SW 1271 (cell line): ENCODE measurements at regions not wholly inside any gene's neighbourhood (a gene's known extent, or its start where the extent isn't known, plus 50 kb on each side); places are given as distances from the start of the nearest gene placed in this dataset.
"Not testable (repeated sequence)": the region's sequence is repeated elsewhere in the genome, so short reads cannot be mapped to it uniquely, and the experiment has no call there.

Experiments
- DNase-seq, 2 experiments: peaks; one replicate each; lab custom pipeline; 2025; lab: John Stamatoyannopoulos, UW

DNA sequence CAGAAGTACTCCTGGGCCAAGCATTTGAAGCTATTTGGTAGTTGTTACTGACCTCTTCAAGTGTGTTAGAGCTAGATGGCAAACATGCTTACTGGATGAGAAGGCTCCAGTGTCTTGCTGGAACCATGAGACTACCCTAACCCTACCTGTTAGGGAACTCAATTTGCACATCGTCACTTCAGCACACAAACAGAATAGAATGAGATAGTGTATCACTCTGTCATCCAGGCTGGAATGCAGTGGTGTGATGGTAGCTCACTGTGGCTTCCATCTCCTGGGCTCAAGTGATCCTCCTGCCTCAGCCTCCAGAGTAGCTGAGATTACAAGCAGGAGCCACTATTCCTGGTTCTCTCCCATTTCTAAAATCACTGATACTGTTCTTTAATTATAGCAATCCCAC, 417.0 kb upstream of the ATXN7L3B start:
- DNase-seq = no peak

DNA sequence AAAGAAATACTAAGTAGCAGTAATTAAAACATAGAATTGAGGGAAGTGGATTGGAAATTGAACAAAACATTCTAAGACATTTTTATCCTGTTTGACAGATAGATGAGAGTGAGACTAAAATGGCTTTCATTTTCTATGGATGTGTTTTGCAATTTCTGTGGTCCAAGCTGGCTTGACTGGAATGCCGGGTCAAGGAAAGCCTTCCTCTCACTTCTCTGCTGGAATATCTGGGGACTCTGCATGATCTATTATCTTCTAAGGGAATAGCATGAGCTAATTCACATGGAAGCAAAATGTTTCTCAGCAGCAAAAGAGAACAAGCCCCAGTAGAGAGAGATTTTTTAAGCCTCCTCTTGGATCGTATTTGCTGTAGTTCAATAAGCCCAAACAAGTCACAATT, 407.9 kb upstream of the ATXN7L3B start:
- no peak for DNase-seq

- no peak for DNase-seq
Observed at GRCh38 chr12:74144396-74144795, 393.2 kb upstream of the ATXN7L3B start.

GRCh38 chr12:74145328-74145727, 392.3 kb upstream of the ATXN7L3B start:
- DNase-seq = no peak

DNA sequence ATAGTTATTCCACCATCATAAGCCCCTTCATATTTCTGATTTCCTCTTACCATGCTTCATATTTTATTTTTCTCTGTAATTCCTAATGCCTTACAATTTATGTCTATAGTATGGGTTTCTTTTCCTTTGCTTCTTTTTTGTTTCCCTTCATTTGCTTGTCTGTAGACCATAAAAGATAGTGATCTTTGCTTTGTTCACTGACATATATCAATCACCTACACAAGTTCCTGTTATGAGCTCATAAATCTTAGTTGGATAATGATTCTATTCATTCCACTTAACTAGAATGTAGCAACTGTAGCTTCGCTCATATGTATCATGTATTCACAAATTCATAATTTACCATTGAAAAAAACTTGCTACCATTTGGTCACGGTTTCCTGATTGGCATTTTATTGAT, 388.8 kb upstream of the ATXN7L3B start:
- no peak for DNase-seq

- DNase-seq = no peak
Observed at GRCh38 chr12:74152370-74152769, 385.3 kb upstream of the ATXN7L3B start.

DNA sequence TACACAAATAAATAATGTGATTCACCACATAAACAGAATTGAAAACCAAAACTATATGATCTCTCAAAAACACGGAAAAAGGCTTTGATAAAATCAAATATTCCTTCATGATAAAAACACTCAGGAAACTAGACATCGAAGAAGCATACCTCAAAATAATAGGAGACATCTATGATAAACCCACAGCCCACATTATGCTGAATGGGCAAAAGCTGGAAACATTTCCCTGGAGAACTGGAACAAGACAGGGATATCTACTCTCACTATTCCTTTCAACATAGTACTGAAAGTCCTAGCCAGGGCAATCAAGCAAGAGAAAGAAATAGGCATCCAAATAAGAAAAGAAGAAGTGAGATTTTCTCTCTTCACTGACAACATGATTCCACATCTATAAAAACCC, 371.5 kb upstream of the ATXN7L3B start:
- DNase-seq = no peak

DNA sequence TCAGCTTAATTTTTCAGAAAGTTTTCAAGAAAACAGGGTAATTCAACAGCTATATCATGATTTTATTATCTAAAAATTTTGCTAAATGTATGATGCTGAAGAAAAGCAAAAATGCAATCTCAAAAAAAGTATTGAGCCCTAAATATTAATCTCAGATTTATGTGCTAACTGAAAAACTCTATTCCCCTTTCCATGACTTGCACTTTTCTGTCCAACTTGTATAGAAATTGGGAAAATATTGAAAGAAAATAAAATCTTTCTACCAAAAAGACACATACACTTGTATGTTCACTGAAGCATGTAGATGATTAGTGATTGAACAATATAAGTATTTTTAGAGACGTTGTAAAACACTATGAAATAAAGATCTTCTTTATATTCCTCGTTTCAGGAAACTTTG, 368.0 kb upstream of the ATXN7L3B start:
- DNase-seq = no peak

DNA sequence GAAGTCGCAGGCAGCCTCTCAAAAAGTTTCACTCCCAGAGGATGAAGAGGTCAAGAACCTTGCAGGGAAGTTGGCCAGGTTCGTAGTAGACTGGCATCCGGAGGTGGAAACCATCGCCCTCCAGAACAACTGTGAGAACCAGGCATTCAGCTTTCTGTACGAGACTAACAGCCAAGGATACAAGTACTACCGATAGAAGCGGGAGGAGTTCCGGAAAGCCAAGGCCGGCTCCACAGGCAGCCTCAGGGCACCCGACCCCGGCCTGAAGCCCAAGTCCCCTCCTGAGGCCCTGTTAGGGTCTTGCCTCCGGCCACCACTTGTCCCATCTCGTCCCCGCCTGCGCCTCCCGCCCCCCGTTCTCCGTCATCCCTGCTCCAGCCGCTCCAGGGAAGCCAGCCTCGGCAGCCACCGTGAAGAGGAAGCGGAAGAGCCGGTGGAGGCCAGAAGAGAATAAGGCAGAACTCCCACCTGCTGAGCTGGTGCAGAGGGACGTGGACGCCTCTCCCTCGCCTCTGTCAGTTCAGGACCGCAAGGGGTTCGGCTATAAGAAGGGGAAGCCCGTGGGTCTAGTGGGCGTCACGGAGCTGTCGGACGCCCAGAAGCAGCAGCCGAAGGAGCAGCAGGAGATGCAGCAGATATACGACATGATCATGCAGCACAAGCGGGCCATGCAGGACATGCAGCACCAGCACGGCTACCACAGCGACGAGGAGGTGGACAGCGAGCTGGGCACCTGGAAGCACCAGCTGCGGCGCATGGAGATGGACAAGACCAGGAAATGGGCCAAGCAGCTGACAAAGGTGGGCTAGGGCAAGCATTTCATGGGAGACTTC, 366.8 kb upstream of the ATXN7L3B start:
- DNase-seq = no peak

DNA sequence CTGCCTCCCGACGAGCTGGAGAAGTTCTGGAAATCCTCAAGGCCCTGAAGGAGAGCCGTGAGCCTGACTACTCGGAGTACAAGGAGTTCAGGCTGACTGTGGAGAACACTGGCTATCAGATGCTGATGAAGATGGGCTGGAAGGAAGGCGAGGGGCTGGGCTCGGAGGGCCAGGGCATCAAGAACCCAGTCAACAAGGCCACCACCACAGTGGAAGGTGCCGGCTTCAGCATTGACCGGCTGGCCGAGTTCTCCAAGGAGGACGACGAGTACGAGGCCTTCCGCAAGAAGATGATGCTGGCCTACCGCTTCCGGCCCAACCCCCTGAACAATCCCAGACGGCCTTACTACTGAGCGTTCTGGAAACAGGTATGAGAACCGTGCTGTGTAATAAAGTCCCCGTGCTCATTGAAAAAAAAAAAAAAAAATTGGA, 366.1 kb upstream of the ATXN7L3B start:
- DNase-seq = no peak

- DNase-seq = not testable (repeated sequence)
Observed at GRCh38 chr12:74174961-74175360, 362.7 kb upstream of the ATXN7L3B start.

GRCh38 chr12:74185360-74185759, 352.3 kb upstream of the ATXN7L3B start:
- no peak for DNase-seq

DNA sequence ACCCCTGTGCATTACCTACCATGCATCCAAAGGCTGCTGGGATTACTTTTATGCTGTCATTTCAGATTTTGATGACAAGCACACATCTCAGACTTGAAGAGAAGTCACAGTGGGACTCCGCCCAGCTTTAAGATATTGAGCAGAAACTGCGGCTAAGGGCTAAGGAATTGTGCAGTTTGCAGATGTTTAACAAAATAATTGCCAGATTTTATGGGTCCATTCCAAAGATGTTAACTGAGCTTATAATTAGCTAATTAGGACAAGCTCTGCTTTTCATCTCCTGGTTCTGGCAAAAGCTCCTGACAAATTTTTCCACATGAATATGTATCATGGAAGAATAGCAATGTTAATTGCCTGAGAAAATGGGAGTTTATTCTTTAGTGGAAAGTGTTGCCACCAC, 344.4 kb upstream of the ATXN7L3B start:
- no peak for DNase-seq

GRCh38 chr12:74204236-74204635, 333.4 kb upstream of the ATXN7L3B start:
- no peak for DNase-seq

- DNase-seq = no peak
Observed at GRCh38 chr12:74227846-74228545, 309.6 kb upstream of the ATXN7L3B start.

- no peak for DNase-seq
Observed at GRCh38 chr12:74229671-74230070, 308.0 kb upstream of the ATXN7L3B start.

DNA sequence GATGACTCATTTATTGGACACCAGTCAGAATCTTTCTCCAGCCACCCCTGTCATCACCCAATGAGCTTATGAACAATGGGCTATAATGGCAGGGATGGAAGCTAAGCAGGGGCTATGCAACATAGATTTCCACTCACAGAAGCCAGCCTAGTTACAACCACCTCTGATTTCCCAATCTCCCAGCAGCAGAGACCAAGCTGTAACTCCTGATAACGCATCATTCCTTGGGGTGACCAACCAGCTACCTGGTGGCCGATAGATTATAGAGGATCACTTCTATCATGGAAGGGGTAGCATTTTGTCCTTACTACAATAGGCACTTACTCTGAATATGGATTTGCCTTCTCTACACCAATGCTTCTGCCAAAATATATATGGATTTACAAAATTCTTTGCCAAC, 302.3 kb upstream of the ATXN7L3B start:
- DNase-seq = no peak

GRCh38 chr12:74241341-74241740, 296.3 kb upstream of the ATXN7L3B start:
- no peak for DNase-seq

- DNase-seq = no peak
Observed at GRCh38 chr12:74242088-74242487, 295.5 kb upstream of the ATXN7L3B start.

- DNase-seq = no peak
Observed at GRCh38 chr12:74245458-74245857, 292.2 kb upstream of the ATXN7L3B start.

DNA sequence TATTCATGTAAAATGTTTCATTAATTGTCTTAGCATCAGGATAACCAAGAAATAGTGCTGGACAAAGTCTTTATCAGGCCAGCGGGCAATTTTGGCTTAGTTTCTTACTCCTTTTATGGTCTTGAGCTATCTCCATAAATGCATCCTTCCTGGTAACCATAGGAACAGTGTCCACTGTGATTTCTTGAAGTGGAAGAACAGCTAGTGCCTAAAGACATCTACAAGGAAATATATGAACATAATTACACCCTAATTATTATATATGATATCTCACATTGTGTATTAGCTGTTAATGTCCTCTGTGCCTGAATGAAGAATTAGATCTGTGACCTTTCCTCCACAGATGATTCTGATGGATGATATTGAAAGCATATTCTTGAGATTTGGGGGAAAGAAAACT, 286.7 kb upstream of the ATXN7L3B start:
- no peak for DNase-seq

GRCh38 chr12:74253826-74254225, 283.8 kb upstream of the ATXN7L3B start:
- not testable (repeated sequence) for DNase-seq

DNA sequence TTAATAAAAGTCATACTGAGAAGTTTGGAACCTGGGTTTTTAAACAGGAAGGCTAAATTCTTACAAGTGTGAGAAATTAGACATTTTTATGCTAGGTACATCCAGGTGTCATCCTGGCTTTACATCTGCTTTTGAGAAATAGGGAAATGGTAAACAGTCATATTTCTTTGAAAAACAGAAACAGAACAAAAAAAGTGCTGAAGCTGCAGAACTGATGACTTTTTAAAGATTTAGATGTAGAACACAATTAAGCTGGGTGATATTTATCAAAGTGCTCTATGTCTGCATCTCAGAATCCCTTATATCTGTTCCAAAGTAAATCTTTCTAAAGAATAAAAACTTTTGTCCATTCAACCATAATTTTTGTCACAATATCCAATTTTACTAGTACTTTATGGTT, 282.9 kb upstream of the ATXN7L3B start:
- no peak for DNase-seq

- no peak for DNase-seq
Observed at GRCh38 chr12:74259199-74259598, 278.4 kb upstream of the ATXN7L3B start.
